Keratinocyte (primary cell): ENCODE measurements at regions not wholly inside any gene's neighbourhood (a gene's known extent, or its start where the extent isn't known, plus 50 kb on each side); places are given as distances from the start of the nearest gene placed in this dataset.

Source experiments
- DNase-seq: peaks from one replicate; pipeline ENCODE4 v3.0.0-alpha.2; 2011; ENCODE audit warnings: low read depth, missing footprints, low spot score
- FAIRE-seq: peaks from 2 replicates; lab custom pipeline; 2011; peaks lifted over from hg19 to GRCh38; lab: Jason Lieb, UNC
- H2AFZ ChIP-seq: 2 replicates; pipeline ENCODE4 v1.6.0; 2012; ENCODE audit warnings: low read length, control low read depth, inconsistent platforms; ENCODE audit not compliant: control insufficient read depth
- H3K27ac ChIP-seq: 2 replicates; pipeline ENCODE4 v1.5.1; 2011; ENCODE audit warnings: low read length; ENCODE audit not compliant: control insufficient read depth, insufficient read depth
- H3K27me3 ChIP-seq: 3 replicates; pipeline ENCODE4 v1.6.0; 2011; ENCODE audit warnings: low read length; ENCODE audit not compliant: control insufficient read depth, insufficient read depth; ENCODE audit errors: extremely low read depth
- H3K36me3 ChIP-seq, 2 experiments: 2 replicates in 1 of 2; 3 replicates in 1 of 2; pipeline ENCODE4 v1.5.1; 2011; ENCODE audit warnings: low read length in 2 of 2, mild to moderate bottlenecking in 1 of 2; ENCODE audit not compliant: control insufficient read depth in 2 of 2, insufficient read depth in 2 of 2; ENCODE audit errors: extremely low read depth in 1 of 2
- H3K4me1 ChIP-seq: 3 replicates; pipeline ENCODE4 v1.5.1; 2011; ENCODE audit warnings: low read length; ENCODE audit not compliant: control insufficient read depth, insufficient read depth; ENCODE audit errors: extremely low read depth
- H3K4me2 ChIP-seq: 3 replicates; pipeline ENCODE4 v1.6.0; 2011; ENCODE audit warnings: low read depth, low read length; ENCODE audit not compliant: control insufficient read depth, insufficient read depth; ENCODE audit errors: extremely low read depth
- H3K4me3 ChIP-seq, 3 experiments: fragments of 200-600 bp in 1 of 3; sonication (generic) in 1 of 3; 2 replicates in 2 of 3; 3 replicates in 1 of 3; pipeline ENCODE4 v1.5.1; 2011 to 2016; ENCODE audit warnings: low read length in 3 of 3, mild to moderate bottlenecking in 3 of 3, control low read depth in 2 of 3, inconsistent platforms in 1 of 3, low read depth in 1 of 3, mixed read lengths in 1 of 3, mixed run types in 1 of 3, moderate library complexity in 1 of 3; ENCODE audit not compliant: control insufficient read depth in 2 of 3, insufficient read depth in 2 of 3; ENCODE audit errors: extremely low read depth in 1 of 3
- H3K79me2 ChIP-seq: 2 replicates; pipeline ENCODE4 v1.6.0; 2012; ENCODE audit warnings: low read length; ENCODE audit not compliant: control insufficient read depth, insufficient read depth
- H3K9ac ChIP-seq: 3 replicates; pipeline ENCODE4 v1.6.0; 2011; ENCODE audit warnings: low read length; ENCODE audit not compliant: control insufficient read depth, insufficient read depth; ENCODE audit errors: extremely low read depth
- H3K9me1 ChIP-seq: 3 replicates; pipeline ENCODE4 v1.6.0; 2011; ENCODE audit warnings: low read length; ENCODE audit not compliant: control insufficient read depth, insufficient read depth; ENCODE audit errors: extremely low read depth
- H3K9me3 ChIP-seq: 2 replicates; pipeline ENCODE4 v1.5.1; 2012; ENCODE audit warnings: low read depth, low read length; ENCODE audit not compliant: control insufficient read depth
- H4K20me1 ChIP-seq: 3 replicates; pipeline ENCODE4 v1.6.0; 2011; ENCODE audit warnings: low read length; ENCODE audit not compliant: control insufficient read depth, insufficient read depth; ENCODE audit errors: extremely low read depth
- EZH2 ChIP-seq: IDR thresholded peaks from one replicate; pipeline ENCODE4 v1.6.1; 2012; ENCODE audit warnings: inconsistent platforms, mild to moderate bottlenecking, low read length, moderate library complexity
- dilution Hi-C: fragments of 300-500 bp; cut with MboI; formaldehyde crosslinking; loops from one replicate; pipeline ENCODE4 v1.7.0; 2020; ENCODE audit warnings: low sequenced_read_pairs; ENCODE audit not compliant: extremely low pct_ligation_motif_present
- TF ChIP-seq, protein P1 (sequence below), 3 experiments: IDR thresholded peaks in 1 of 3; conservative IDR thresholded peaks in 1 of 3; optimal IDR thresholded peaks in 1 of 3; 2 replicates in 2 of 3; 3 replicates in 1 of 3; pipeline versions ENCODE3 to v1.5.1; 2011; ENCODE audit warnings: low read length in 3 of 3, mild to moderate bottlenecking in 3 of 3, moderate library complexity in 2 of 3, control low read depth in 1 of 3, inconsistent platforms in 1 of 3; ENCODE audit not compliant: insufficient read depth in 2 of 3; ENCODE audit errors: extremely low read depth in 1 of 3

DNA sequence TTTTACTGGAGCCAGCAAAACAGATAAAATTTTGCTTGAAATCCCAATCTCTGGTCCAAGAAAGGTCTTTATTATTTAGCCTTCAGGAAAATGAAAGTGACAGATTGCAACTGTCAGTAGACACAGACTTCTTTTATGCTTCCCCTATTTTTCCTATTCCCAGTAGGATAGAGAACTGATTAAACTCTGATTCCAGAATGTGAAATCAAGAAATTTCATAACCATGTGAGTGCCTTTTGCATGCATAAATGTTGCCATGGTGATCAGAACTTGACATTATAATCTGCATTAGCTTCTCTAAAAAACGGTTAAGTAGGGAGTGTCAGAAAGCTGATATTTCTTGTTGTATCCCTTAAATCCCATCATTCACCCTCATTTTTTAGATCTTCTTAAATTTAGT lies 255.2 kb upstream of the GABRA2 start:
- Histone ChIP-seq H3K4me2 (no peak overlapping the region), H3K4me1 (no peaks in the 10 kb centered on the region)

More for the DNA sequence above, 255.2 kb upstream of the GABRA2 start:
- Histone ChIP-seq H3K9me3 (no peaks in the 10 kb centered on the region), H3K27ac (no peak overlapping the region), H3K36me3 (no peaks in the 10 kb centered on the region), H2AFZ (no peak overlapping the region), H3K9ac (no peak overlapping the region), H3K79me2 (no peaks in the 10 kb centered on the region), H3K27me3 (no peaks in the 10 kb centered on the region), H4K20me1 (no peaks in the 10 kb centered on the region), H3K9me1 (no peaks in the 10 kb centered on the region), H3K4me3 (no peak overlapping the region)
- TF ChIP-seq, protein P1, sequence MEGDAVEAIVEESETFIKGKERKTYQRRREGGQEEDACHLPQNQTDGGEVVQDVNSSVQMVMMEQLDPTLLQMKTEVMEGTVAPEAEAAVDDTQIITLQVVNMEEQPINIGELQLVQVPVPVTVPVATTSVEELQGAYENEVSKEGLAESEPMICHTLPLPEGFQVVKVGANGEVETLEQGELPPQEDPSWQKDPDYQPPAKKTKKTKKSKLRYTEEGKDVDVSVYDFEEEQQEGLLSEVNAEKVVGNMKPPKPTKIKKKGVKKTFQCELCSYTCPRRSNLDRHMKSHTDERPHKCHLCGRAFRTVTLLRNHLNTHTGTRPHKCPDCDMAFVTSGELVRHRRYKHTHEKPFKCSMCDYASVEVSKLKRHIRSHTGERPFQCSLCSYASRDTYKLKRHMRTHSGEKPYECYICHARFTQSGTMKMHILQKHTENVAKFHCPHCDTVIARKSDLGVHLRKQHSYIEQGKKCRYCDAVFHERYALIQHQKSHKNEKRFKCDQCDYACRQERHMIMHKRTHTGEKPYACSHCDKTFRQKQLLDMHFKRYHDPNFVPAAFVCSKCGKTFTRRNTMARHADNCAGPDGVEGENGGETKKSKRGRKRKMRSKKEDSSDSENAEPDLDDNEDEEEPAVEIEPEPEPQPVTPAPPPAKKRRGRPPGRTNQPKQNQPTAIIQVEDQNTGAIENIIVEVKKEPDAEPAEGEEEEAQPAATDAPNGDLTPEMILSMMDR (optimal IDR thresholded peaks at IDR 0.05 in 1 of 3, IDR thresholded peaks at IDR 0.05 in 1 of 3, conservative IDR thresholded peaks at IDR 0.05 in 1 of 3; ENCODE audit: extremely low read depth in 1 of 3, insufficient read depth in 2 of 3, low read length in 3 of 3) = no peak
- no peak for TF ChIP-seq EZH2
- DNase-seq = no peak
- dilution Hi-C loops = no loop called here
- FAIRE-seq = no peak
